ENCODE measurements at regions not wholly inside any gene's neighbourhood (a gene's known extent, or its start where the extent isn't known, plus 50 kb on each side); places are given as distances from the start of the nearest gene placed in this dataset.

DNA sequence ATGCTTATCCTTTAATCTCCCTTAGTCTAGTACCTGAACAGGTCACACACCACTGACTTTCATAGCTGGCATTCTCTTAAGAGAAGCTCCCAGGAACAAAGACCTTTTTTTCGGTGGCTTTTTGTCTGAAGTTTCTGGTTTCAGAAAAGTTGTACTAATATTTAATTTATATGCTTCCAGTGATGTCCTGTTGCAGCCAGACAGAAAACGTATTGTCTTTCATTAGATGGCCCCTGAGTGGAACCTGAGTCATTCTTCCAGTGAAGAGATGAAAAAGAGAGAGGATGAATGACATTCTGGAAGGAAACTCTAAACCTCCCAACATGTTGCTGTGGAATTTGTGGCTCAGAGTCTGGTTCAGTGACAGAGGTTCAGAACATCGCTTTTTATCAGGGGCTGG lies 274.8 kb upstream of the TAC1 start:
- H3K36me3 ChIP-seq, result no peaks in the 10 kb centered on the region
- H3K27ac ChIP-seq, result no peak overlapping the region
- H3K27me3 ChIP-seq, result no peaks in the 10 kb centered on the region
- no peak for DNase-seq (ENCODE audit: low spot score)
- H3K9me3 ChIP-seq, result peaks cover 0 to 3% of the 10 kb centered on the region in 2 donors
- H3K4me1 ChIP-seq, result no peaks in the 10 kb centered on the region
- H3K4me3 ChIP-seq, result no peak overlapping the region
- TF ChIP-seq, protein P1, sequence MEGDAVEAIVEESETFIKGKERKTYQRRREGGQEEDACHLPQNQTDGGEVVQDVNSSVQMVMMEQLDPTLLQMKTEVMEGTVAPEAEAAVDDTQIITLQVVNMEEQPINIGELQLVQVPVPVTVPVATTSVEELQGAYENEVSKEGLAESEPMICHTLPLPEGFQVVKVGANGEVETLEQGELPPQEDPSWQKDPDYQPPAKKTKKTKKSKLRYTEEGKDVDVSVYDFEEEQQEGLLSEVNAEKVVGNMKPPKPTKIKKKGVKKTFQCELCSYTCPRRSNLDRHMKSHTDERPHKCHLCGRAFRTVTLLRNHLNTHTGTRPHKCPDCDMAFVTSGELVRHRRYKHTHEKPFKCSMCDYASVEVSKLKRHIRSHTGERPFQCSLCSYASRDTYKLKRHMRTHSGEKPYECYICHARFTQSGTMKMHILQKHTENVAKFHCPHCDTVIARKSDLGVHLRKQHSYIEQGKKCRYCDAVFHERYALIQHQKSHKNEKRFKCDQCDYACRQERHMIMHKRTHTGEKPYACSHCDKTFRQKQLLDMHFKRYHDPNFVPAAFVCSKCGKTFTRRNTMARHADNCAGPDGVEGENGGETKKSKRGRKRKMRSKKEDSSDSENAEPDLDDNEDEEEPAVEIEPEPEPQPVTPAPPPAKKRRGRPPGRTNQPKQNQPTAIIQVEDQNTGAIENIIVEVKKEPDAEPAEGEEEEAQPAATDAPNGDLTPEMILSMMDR (IDR thresholded peaks at IDR 0.05), result no peak

DNA sequence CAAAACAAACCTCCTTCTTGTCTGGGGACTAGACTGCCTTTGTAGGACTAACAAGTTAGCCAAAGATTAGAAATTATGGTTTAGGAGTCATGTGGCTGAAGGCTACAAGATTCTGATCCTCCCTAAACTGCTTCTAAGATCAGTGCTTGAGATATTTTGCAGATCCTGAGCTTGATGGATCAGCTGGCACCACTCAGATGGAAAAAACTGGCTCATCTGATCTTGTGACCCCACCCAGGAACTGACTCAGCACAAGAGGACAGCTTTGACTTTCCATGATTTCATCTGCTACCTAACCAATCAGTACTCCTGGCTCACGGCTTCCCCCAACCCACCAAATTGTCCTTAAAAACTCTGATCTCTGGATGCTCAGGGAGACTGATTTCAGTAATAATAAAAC lies 271.5 kb upstream of the TAC1 start:
- no peak for DNase-seq (ENCODE audit: low spot score)
- TF ChIP-seq, protein P1 (IDR thresholded peaks at IDR 0.05), result no peak

DNA sequence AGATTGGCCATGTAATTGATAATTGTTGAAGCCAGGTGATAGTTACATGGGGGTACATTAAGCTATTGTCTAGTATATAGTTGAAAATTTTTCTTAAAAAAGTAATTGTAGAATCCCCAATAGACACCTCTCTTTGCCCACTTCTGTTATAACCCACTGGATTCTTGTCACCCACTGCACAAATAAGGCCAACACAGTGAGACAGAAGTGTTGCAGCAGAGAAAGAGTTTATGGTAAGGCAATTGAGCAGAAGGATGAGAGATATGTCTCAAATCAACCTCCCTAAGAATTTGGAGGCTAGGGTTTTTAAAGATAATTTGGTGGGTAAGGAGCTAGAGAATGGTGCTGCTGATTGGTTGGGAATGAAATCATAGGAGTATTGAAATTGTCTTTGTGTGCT lies 270.3 kb upstream of the TAC1 start:
- TF ChIP-seq, protein P1 (IDR thresholded peaks at IDR 0.05), result no peak
- Histone ChIP-seq H3K9me3 (peaks cover 0 to 3% of the 10 kb centered on the region in 2 donors), H3K36me3 (no peaks in the 10 kb centered on the region), H3K27me3 (no peaks in the 10 kb centered on the region), H3K27ac (no peak overlapping the region), H3K4me1 (no peaks in the 10 kb centered on the region), H3K4me3 (no peak overlapping the region)
- DNase-seq (ENCODE audit: low spot score), result no peak

More for the DNA sequence above, 271.5 kb upstream of the TAC1 start:
- Histone ChIP-seq H3K4me3 (no peak overlapping the region), H3K9me3 (peaks cover 0 to 3% of the 10 kb centered on the region in 2 donors), H3K27me3 (no peaks in the 10 kb centered on the region), H3K27ac (no peak overlapping the region), H3K4me1 (no peaks in the 10 kb centered on the region), H3K36me3 (no peaks in the 10 kb centered on the region)

- no peaks in the 10 kb centered on the region for H3K27me3 ChIP-seq
- H3K27ac ChIP-seq, result no peak overlapping the region
- H3K9me3 ChIP-seq, result peaks cover 0 to 3% of the 10 kb centered on the region in 2 donors
- no peaks in the 10 kb centered on the region for H3K4me1 ChIP-seq
- TF ChIP-seq, protein P1 (IDR thresholded peaks at IDR 0.05), result no peak
- DNase-seq (ENCODE audit: low spot score), result no peak
- no peaks in the 10 kb centered on the region for H3K36me3 ChIP-seq
- H3K4me3 ChIP-seq, result no peak overlapping the region
These were observed 265.8 kb upstream of the TAC1 start for GRCh38 chr7:97466071-97466470.

- TF ChIP-seq, protein P1 (IDR thresholded peaks at IDR 0.05), result no peak
- no peaks in the 10 kb centered on the region for H3K4me1 ChIP-seq
These were observed 264.7 kb upstream of the TAC1 start for GRCh38 chr7:97466999-97467740.

DNA sequence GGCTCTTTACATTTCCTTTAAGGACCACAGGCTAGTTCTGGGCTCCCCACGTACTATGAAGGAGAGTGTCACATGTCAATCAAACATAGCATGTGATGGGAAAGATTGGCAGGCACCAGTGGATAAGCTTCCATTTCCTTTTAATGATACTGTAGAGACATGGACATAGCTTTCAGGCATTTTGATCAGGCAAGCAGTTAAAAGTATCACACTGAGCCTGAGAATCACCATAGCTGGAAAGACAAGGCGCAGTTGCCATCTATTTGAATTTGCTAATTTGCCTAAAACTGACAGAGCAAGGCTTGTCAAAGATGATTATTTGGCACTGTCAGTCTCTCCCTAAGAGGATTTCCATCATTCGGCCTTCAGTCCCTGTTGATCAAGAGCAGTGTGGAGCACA lies 263.4 kb upstream of the TAC1 start:
- Histone ChIP-seq H3K27ac (no peak overlapping the region), H3K27me3 (no peaks in the 10 kb centered on the region), H3K9me3 (no peaks in the 10 kb centered on the region), H3K4me3 (no peak overlapping the region), H3K36me3 (no peaks in the 10 kb centered on the region), H3K4me1 (no peaks in the 10 kb centered on the region)
- no peak for DNase-seq (ENCODE audit: low spot score)
- TF ChIP-seq, protein P1 (IDR thresholded peaks at IDR 0.05), result no peak

More at GRCh38 chr7:97466999-97467740, 264.7 kb upstream of the TAC1 start:
- H3K27me3 ChIP-seq, result no peaks in the 10 kb centered on the region
- no peak overlapping the region for H3K4me3 ChIP-seq
- no peak for DNase-seq (ENCODE audit: low spot score)
- H3K36me3 ChIP-seq, result no peaks in the 10 kb centered on the region
- H3K27ac ChIP-seq, result no peak overlapping the region
- no peaks in the 10 kb centered on the region for H3K9me3 ChIP-seq

All from right atrium auricular region (tissue), 2 donors.